Motor neuron (in vitro differentiated cells): ENCODE measurements at regions not wholly inside any gene's neighbourhood (a gene's known extent, or its start where the extent isn't known, plus 50 kb on each side); places are given as distances from the start of the nearest gene placed in this dataset.
A peak's percentile ranks its signal among the peaks of the same experiment; 100 is the strongest.
"Not testable (repeated sequence)": the region's sequence is repeated elsewhere in the genome, so short reads cannot be mapped to it uniquely, and the experiment has no call there.

Source experiments
- ATAC-seq, 8 experiments: fragments of 200-7000 bp; cut with Tn5 transposase; replicated peaks in 6 of 8; 2 replicates each; pipeline ENCODE4 v1.8.0; 2021; ENCODE audit warnings: mild to moderate bottlenecking in 8 of 8, moderate library complexity in 8 of 8
- H3K27ac ChIP-seq, 2 donors: fragments of 250-450 bp; sonication (Bioruptor Pico); 2 replicates each; pipeline ENCODE4 v1.9.0; 2021; ENCODE audit warnings: antibody characterized with exemption in 2 of 2, mild to moderate bottlenecking in 2 of 2, moderate library complexity in 1 of 2
- H3K4me1 ChIP-seq, 2 donors: fragments of 250-450 bp; sonication (Bioruptor Pico); replicated peaks in 1 of 2; 2 replicates each; pipeline ENCODE4 v1.6.1; 2021; ENCODE audit warnings: antibody characterized with exemption in 2 of 2, mild to moderate bottlenecking in 2 of 2, moderate library complexity in 1 of 2
- H3K4me3 ChIP-seq, 5 donors: fragments of 250-450 bp; sonication (Bioruptor Pico); 2 replicates each; pipeline ENCODE4 v1.9.0; 2021; ENCODE audit warnings: antibody characterized with exemption in 5 of 5, mild to moderate bottlenecking in 5 of 5, moderate library complexity in 4 of 5
- WGBS, 10 experiments: fragments of 450-650 bp; shearing (Covaris generic); methylation state at CpG; one replicate each; pipeline ENCODE4 v1.0.0; 2022; 5-methylcytosine and 5-hydroxymethylcytosine counted together
- in situ Hi-C, 9 experiments: fragments of 400-800 bp; cut with MboI; loops; one replicate each; pipeline ENCODE4 v1.15.0; 2021; ENCODE audit warnings: low sequenced_read_pairs in 9 of 9, low pct_unique_long_range_greater_than_20kb in 2 of 9; ENCODE audit not compliant: unreplicated experiment in 9 of 9

GRCh38 chr20:19839053-19839452, 81.0 kb downstream of the RIN2 start:
- H3K4me3 ChIP-seq: no peak overlapping the region
- in situ Hi-C loops: no loop called here
- whole genome bisulfite sequencing, 10 experiments: 75 to 100% (median 82%) methylated on average over 1 to 7 of the region's 9 CpGs; no CpG with 5 or more reads in 1 of the 10 experiments
- peak in 6 of 8 experiments; percentile 14 to 89 (median 85) for ATAC-seq
- peak overlapping the region in 1 of 2 donors; percentile 33 for H3K27ac ChIP-seq
- H3K4me1 ChIP-seq: peaks cover 0 to 4% of the 10 kb centered on the region in 2 donors

- peaks cover 0 to 4% of the 10 kb centered on the region in 2 donors for H3K4me1 ChIP-seq
- in situ Hi-C loops: no loop called here
- no peak overlapping the region for H3K27ac ChIP-seq
- WGBS, 10 experiments: 81 to 100% (median 94%) methylated on average over 2 to 7 of the region's 7 CpGs; no CpG with 5 or more reads in 2 of the 10 experiments
- no peak overlapping the region for H3K4me3 ChIP-seq
- no peak for ATAC-seq
These were observed 82.2 kb downstream of the RIN2 start for GRCh38 chr20:19840111-19840710.

DNA sequence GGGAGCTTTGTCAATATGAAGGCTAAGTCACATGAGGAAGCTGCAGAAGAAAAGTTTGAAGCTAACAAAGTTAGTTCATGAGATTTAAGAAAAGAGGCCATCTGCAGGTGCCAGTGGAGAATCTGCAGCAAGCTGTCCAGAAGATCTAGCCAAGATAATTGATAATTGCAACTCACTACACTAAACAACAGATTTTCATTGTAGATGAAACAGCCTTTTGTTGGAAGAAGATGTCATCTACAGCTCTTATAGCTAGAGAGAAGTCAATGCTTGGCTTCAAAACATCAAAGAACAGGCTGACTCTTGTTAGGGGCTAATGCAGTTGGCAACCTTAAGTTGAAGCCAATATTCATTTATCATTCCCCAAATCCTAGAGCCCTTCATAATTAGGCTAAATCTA, 83.7 kb downstream of the RIN2 start:
- Histone ChIP-seq H3K4me1 (peaks cover 0 to 4% of the 10 kb centered on the region in 2 donors), H3K4me3 (no peak overlapping the region), H3K27ac (no peak overlapping the region)
- in situ Hi-C loops: no loop called here
- ATAC-seq: no peak

GRCh38 chr20:19844850-19845249, 86.8 kb downstream of the RIN2 start:
- H3K4me1 ChIP-seq, H3K4me3 ChIP-seq, ATAC-seq, H3K27ac ChIP-seq, in situ Hi-C loops: not testable (repeated sequence)

DNA sequence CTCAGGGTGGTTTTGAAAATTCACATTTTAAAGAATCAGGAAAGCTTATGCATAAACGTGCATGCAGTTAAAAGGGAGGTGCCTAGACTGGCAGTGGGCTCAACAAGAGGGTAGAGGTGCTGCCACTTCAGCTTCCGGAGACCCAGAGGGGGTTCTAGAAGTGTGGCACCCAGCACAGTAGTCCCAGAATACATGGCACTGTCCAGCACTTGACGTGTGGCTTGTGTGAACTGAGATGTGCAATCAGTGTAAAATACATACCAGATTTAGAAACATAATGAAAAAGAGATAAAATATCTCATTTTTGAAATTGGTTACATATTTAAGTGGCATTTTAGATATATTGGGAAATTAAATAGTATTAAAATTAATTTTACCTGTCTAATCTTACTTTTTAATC, 89.3 kb downstream of the RIN2 start:
- Histone ChIP-seq H3K4me1 (peaks cover 10 to 11% of the 10 kb centered on the region in 2 donors), H3K27ac (no peak overlapping the region), H3K4me3 (no peak overlapping the region)
- WGBS, 10 experiments: 43 to 100% (median 58%) methylated on average over 1 to 3 of the region's 3 CpGs; no CpG with 5 or more reads in 2 of the 10 experiments
- ATAC-seq: no peak
- in situ Hi-C loops: no loop called here

- peak in 7 of 8 experiments; percentile 15 to 68 (median 52) for ATAC-seq
- H3K27ac ChIP-seq: peak overlapping the region in 1 of 2 donors; percentile 8
- in situ Hi-C loops: no loop called here
These were observed 91.5 kb downstream of the RIN2 start for GRCh38 chr20:19849341-19850197.

DNA sequence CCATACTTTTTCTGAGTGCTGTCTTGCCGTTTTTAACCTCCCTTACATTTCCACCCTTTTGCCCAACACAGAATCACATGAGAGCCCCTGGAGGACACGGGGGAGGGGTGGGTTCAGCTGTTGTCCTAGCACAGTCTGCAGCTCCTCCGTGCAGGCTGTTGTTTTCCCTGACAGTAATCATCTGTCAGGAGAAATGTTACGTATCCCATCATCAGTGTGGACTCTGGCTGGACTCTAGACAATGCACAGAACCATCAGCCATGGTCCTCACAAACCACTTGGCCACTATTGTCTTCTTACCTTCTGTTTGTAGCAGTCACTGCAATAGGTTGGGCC, 92.1 kb downstream of the RIN2 start:
- H3K4me1 ChIP-seq: peaks cover 10 to 11% of the 10 kb centered on the region in 2 donors
- H3K4me3 ChIP-seq: no peak overlapping the region
- peak overlapping the region in 1 of 2 donors; percentile 58 for H3K27ac ChIP-seq
- in situ Hi-C loops: no loop called here
- peak in 6 of 8 experiments; percentile 69 to 98 (median 92) for ATAC-seq
- WGBS, 10 experiments: 0 to 63% (median 27%) methylated on average over 2 to 3 of the region's 4 CpGs; no CpG with 5 or more reads in 5 of the 10 experiments

More at GRCh38 chr20:19849341-19850197, 91.5 kb downstream of the RIN2 start:
- WGBS, 10 experiments: 30 to 87% (median 66%) methylated on average over 3 to 13 of the region's 14 CpGs
- peaks cover 10 to 11% of the 10 kb centered on the region in 2 donors for H3K4me1 ChIP-seq
- no peak overlapping the region for H3K4me3 ChIP-seq

DNA sequence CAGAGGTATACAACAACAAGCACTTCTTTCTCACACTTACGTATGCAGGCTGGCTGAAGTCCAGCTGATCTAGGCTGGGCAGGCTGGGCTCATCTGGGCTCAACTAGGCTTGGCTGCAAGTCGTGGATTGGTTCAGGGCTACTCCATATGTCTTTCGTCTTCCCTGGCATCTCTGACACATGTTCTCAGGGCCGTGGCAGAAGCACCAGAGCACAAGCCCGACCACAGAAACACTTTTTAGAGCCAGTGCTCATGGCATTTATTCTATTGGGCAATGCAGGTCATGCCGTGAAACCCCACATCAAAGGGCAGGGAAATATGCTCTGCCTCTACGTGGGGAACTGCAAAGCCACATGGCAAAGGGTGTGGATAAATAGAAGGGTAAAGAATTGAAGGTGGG, 93.8 kb downstream of the RIN2 start:
- Histone ChIP-seq H3K4me3 (no peak overlapping the region), H3K27ac (no peak overlapping the region), H3K4me1 (peaks cover 10 to 11% of the 10 kb centered on the region in 2 donors)
- whole genome bisulfite sequencing, 10 experiments: 49 to 100% (median 78%) methylated on average over 1 to 4 of the region's 7 CpGs; no CpG with 5 or more reads in 2 of the 10 experiments
- ATAC-seq: no peak
- in situ Hi-C loops: no loop called here

DNA sequence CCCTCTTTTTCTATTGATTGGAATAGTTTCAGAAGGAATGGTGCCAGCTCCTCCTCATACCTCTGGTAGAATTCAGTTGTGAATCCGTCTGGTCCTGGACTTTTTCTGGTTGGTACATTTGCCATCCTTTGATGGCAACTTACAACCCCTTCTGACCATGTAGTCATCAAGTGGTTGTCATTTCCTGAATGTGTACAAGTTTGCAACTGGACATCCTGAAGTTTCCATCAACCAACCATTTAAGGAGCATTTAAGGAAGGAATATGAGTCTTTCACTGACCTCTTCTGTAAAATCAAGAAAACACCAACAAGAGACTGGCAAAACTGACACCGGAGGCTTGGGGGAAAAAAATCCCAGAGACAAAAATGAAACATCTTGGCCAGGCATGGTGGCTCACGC, 97.4 kb downstream of the RIN2 start:
- Histone ChIP-seq H3K4me1 (peaks cover 2 to 3% of the 10 kb centered on the region in 2 donors), H3K27ac (no peak overlapping the region), H3K4me3 (no peak overlapping the region)
- 94 to 100% (median 100%) methylated on average over 1 to 3 of the region's 3 CpGs; no CpG with 5 or more reads in 6 of the 10 experiments for WGBS, 10 experiments
- in situ Hi-C loops: no loop called here
- no peak for ATAC-seq

- H3K27ac ChIP-seq: no peak overlapping the region
- in situ Hi-C loops: no loop called here
- ATAC-seq: peak in 3 of 8 experiments; percentile 26 to 44 (median 26)
- WGBS, 10 experiments: 52 to 100% (median 74%) methylated on average over 2 to 8 of the region's 9 CpGs; no CpG with 5 or more reads in 1 of the 10 experiments
- no peaks in the 10 kb centered on the region for H3K4me1 ChIP-seq
- no peak overlapping the region for H3K4me3 ChIP-seq
These were observed 100.7 kb downstream of the RIN2 start for GRCh38 chr20:19858466-19859371.

DNA sequence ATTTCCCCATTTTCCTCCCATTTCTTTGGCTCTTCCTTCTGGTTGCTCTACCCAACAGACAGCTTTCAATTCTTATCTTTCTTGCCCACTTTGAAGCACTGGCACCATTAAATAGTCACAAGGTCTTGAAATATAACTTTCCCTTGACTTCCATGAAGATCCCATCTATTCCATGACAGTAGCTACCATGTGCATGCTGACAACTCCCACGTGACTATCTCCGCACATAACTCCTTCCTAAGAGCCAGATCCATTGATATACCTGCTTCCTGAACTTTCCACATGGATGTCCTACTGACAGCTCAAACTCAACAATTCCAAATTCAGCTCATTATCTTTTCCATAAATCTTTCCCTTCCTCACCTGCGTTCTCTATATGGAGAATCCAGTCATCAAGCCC, 101.4 kb downstream of the RIN2 start:
- Histone ChIP-seq H3K4me1 (no peaks in the 10 kb centered on the region), H3K4me3 (no peak overlapping the region), H3K27ac (no peak overlapping the region)
- no peak for ATAC-seq
- WGBS, 10 experiments: 80 to 100% (median 94%) methylated on average over 1 to 3 of the region's 3 CpGs; no CpG with 5 or more reads in 2 of the 10 experiments
- in situ Hi-C loops: no loop called here

GRCh38 chr20:19860737-19861136, 102.7 kb downstream of the RIN2 start:
- no peak for ATAC-seq
- no peaks in the 10 kb centered on the region for H3K4me1 ChIP-seq
- no peak overlapping the region for H3K4me3 ChIP-seq
- no peak overlapping the region for H3K27ac ChIP-seq
- in situ Hi-C loops: no loop called here
- 20 to 100% (median 75%) methylated on average over 1 to 2 of the region's 2 CpGs; no CpG with 5 or more reads in 4 of the 10 experiments for WGBS, 10 experiments
